ENCODE measurements at regions not wholly inside any gene's neighbourhood (a gene's known extent, or its start where the extent isn't known, plus 50 kb on each side); places are given as distances from the start of the nearest gene placed in this dataset.
"Not testable (repeated sequence)": the region's sequence is repeated elsewhere in the genome, so short reads cannot be mapped to it uniquely, and the experiment has no call there.

DNA sequence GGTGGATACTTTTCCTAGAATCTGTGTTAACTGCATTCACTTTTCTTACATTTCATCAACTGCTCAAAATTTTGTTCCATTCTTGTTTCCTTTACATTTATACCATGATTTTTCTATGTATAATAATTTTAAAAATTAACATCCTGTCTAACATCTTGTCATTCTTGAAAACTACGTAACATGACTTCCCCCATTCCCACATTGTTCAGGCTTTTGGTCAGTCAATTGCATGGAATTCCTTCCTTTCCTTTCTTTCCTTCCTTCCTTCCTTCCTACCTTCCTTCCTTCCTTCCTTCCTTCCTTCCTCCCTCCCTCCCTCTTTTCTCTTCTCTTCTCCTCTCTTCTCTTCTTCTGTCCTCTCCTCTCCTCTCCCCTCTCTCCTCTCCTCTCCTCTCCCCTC lies 220.7 kb upstream of the TP63 start:
- no peaks in the 10 kb centered on the region for H3K4me1 ChIP-seq (ENCODE audit: control insufficient read depth in 2 of 2, insufficient read depth in 2 of 2, low read length in 2 of 2)
- CTCF ChIA-PET = no interaction called here
- peaks cover 0 to 4% (median 0%) of the 10 kb centered on the region in 5 donors for H3K36me3 Mint-ChIP-seq
- peaks cover 0 to under 1% (median 0%) of the 10 kb centered on the region in 7 donors for H3K4me1 Mint-ChIP-seq
- DNase-seq = no peak
- no peaks in the 10 kb centered on the region for H3K27me3 ChIP-seq (ENCODE audit: control insufficient read depth in 2 of 2, insufficient read depth in 2 of 2, low read length in 2 of 2)
- no peaks in the 10 kb centered on the region for H3K36me3 ChIP-seq (ENCODE audit: control insufficient read depth in 2 of 3, insufficient read depth in 3 of 3, low read length in 3 of 3)
- H3K4me3 ChIP-seq (ENCODE audit: low read length) = no peak overlapping the region
- no peak overlapping the region for H3K27ac Mint-ChIP-seq
- peaks cover 0 to 7% (median 0%) of the 10 kb centered on the region in 5 donors for H3K27me3 Mint-ChIP-seq
- POLR2A ChIA-PET = no interaction called here
- H3K9me3 Mint-ChIP-seq = peaks cover 0 to 3% (median 0%) of the 10 kb centered on the region in 11 donors
- H3K4me3 Mint-ChIP-seq = no peak overlapping the region
- ATAC-seq = no peak
- no peaks in the 10 kb centered on the region for H3K9me3 ChIP-seq (ENCODE audit: control insufficient read depth in 2 of 3, low read length in 3 of 3)
- intact Hi-C loops (cut with micrococcal nuclease) = no loop called here
- H3K27ac ChIP-seq (ENCODE audit: low read depth, low read length) = no peak overlapping the region

DNA sequence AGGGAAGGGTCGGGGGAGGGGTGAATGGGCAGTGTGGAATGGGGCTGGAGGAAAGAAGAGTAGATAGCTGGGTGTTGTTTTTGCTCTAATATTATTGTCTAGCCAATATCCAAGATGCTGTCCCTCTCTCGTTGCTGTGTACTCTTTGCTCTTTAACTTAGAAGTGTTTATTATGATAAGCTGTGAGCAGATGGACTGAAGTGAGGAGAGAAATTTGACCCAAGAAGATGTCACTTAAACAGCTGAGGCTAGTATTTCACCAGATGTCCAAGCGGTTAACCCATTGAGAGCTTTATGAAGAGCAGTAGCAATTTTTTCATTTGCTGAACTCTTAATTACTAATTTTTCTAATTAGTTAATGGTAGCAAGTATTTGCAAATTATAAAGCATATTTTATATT lies 212.2 kb upstream of the TP63 start:
- Mint-ChIP-seq H3K4me1 (no peaks in the 10 kb centered on the region), H3K36me3 (no peaks in the 10 kb centered on the region), H3K4me3 (no peak overlapping the region), H3K27me3 (peaks cover 0 to 4% (median 0%) of the 10 kb centered on the region in 5 donors), H3K27ac (no peak overlapping the region), H3K9me3 (peaks cover 0 to 2% (median 0%) of the 10 kb centered on the region in 11 donors)
- Histone ChIP-seq H3K27ac (ENCODE audit: low read depth, low read length) (no peak overlapping the region), H3K9me3 (ENCODE audit: control insufficient read depth in 2 of 3, low read length in 3 of 3) (no peaks in the 10 kb centered on the region), H3K4me3 (ENCODE audit: low read length) (no peak overlapping the region), H3K36me3 (ENCODE audit: control insufficient read depth in 2 of 3, insufficient read depth in 3 of 3, low read length in 3 of 3) (no peaks in the 10 kb centered on the region), H3K4me1 (ENCODE audit: control insufficient read depth in 2 of 2, insufficient read depth in 2 of 2, low read length in 2 of 2) (no peaks in the 10 kb centered on the region), H3K27me3 (ENCODE audit: control insufficient read depth in 2 of 2, insufficient read depth in 2 of 2, low read length in 2 of 2) (no peaks in the 10 kb centered on the region)
- CTCF ChIA-PET = interaction anchor here (0.6 kb wide), 1 partner anchor 213 kb away, joined by 3 read pairs; no protein-coding TSS in a partner anchor
- intact Hi-C loops (cut with micrococcal nuclease) = no loop called here
- POLR2A ChIA-PET = no interaction called here
- no peak for DNase-seq
- ATAC-seq = no peak

DNA sequence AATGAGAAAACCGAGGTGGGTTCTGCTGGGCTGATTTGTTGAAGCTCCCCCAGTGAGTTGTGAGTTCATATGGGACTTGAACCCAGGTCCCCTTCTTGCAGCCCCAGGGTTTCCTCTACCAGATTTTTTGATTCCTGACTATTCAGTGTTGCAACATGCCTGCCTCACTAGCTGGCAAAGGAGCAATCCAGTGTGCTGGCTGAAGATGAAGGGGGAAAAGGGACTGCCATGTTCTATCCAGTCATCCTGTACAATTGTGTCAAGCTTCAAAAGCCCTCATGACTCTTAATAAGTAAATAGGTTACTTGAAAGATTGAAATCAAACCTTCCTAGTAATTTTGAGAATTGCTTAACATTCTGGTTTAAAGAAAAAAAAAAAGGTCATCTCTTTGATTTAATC lies 211.5 kb upstream of the TP63 start:
- H3K4me1 Mint-ChIP-seq = peaks cover 0 to 1% (median 0%) of the 10 kb centered on the region in 7 donors
- no peak overlapping the region for H3K4me3 ChIP-seq (ENCODE audit: low read length)
- H3K36me3 ChIP-seq (ENCODE audit: control insufficient read depth in 2 of 3, insufficient read depth in 3 of 3, low read length in 3 of 3) = no peaks in the 10 kb centered on the region
- ATAC-seq (no peak), DNase-seq (no peak)
- no peaks in the 10 kb centered on the region for H3K9me3 ChIP-seq (ENCODE audit: control insufficient read depth in 2 of 3, low read length in 3 of 3)
- no peaks in the 10 kb centered on the region for H3K27me3 ChIP-seq (ENCODE audit: control insufficient read depth in 2 of 2, insufficient read depth in 2 of 2, low read length in 2 of 2)
- no peaks in the 10 kb centered on the region for H3K4me1 ChIP-seq (ENCODE audit: control insufficient read depth in 2 of 2, insufficient read depth in 2 of 2, low read length in 2 of 2)
- intact Hi-C loops (cut with micrococcal nuclease) = no loop called here
- no peaks in the 10 kb centered on the region for H3K36me3 Mint-ChIP-seq
- H3K9me3 Mint-ChIP-seq = peaks cover 0 to 2% (median 0%) of the 10 kb centered on the region in 11 donors
- no peak overlapping the region for H3K4me3 Mint-ChIP-seq
- ChIA-PET CTCF (interaction anchor here (0.6 kb wide), 2 partner anchors 111 to 212 kb away, joined by 3 to 4 read pairs; no protein-coding TSS in a partner anchor), POLR2A (no interaction called here)
- H3K27me3 Mint-ChIP-seq = peaks cover 0 to 4% (median 0%) of the 10 kb centered on the region in 5 donors
- no peak overlapping the region for H3K27ac Mint-ChIP-seq
- H3K27ac ChIP-seq (ENCODE audit: low read depth, low read length) = no peak overlapping the region

DNA sequence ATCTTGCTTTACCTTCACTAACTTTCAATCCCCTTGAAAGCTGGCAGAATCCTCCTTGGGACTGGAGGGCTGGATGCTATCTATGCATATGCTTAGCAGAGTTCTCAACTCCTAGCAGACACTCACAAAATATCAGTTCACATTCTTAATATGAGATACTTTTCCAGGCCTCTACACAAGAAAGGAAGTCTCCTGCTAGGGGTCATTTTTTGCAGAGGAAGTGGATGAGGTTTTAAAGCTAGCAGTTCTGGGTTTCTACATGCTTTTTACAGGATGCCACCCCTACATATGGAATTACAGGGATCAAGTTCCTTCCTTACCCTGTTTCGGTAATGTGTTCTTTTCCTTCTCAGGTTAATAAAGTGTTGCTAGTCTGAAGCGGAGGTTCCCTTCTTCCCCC lies 206.3 kb upstream of the TP63 start:
- Histone ChIP-seq H3K9me3 (ENCODE audit: control insufficient read depth in 2 of 3, low read length in 3 of 3) (no peaks in the 10 kb centered on the region), H3K4me3 (ENCODE audit: low read length) (no peak overlapping the region), H3K36me3 (ENCODE audit: control insufficient read depth in 2 of 3, insufficient read depth in 3 of 3, low read length in 3 of 3) (no peaks in the 10 kb centered on the region), H3K27ac (ENCODE audit: low read depth, low read length) (no peak overlapping the region), H3K27me3 (ENCODE audit: control insufficient read depth in 2 of 2, insufficient read depth in 2 of 2, low read length in 2 of 2) (no peaks in the 10 kb centered on the region), H3K4me1 (ENCODE audit: control insufficient read depth in 2 of 2, insufficient read depth in 2 of 2, low read length in 2 of 2) (no peaks in the 10 kb centered on the region)
- no peak for DNase-seq
- H3K4me3 Mint-ChIP-seq = no peak overlapping the region
- intact Hi-C loops (cut with micrococcal nuclease) = no loop called here
- H3K9me3 Mint-ChIP-seq = peaks cover 0 to 5% (median 0%) of the 10 kb centered on the region in 11 donors
- H3K4me1 Mint-ChIP-seq = peaks cover 0 to 11% (median 6%) of the 10 kb centered on the region in 7 donors
- CTCF ChIA-PET = no interaction called here
- POLR2A ChIA-PET = no interaction called here
- H3K27ac Mint-ChIP-seq = peak overlapping the region in 1 of 9 donors; percentile 42
- no peak for ATAC-seq
- peaks cover 0 to 4% (median 0%) of the 10 kb centered on the region in 5 donors for H3K27me3 Mint-ChIP-seq
- peaks cover 0 to 3% (median 0%) of the 10 kb centered on the region in 5 donors for H3K36me3 Mint-ChIP-seq

DNA sequence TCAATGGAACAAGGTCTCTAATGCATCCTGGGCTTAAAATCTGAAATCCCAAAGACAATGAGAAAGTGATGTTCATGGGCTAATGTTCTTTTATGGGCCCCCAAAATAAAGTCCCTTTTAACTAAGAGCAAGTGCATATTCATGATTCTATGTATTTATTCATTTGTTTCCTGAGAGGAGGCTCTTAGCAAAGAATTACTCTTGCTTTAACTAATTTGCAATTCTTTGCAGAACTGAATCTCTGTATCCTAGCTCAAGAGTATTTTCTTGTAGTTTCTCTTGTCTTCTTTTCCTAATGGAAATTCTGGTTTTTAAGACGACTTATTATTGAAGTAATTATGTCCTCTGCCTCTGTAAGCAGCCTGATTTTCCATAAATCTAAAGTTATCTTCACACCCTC lies 202.2 kb upstream of the TP63 start:
- H3K27ac ChIP-seq (ENCODE audit: low read depth, low read length) = no peak overlapping the region
- H3K27me3 ChIP-seq (ENCODE audit: control insufficient read depth in 2 of 2, insufficient read depth in 2 of 2, low read length in 2 of 2) = no peaks in the 10 kb centered on the region
- H3K36me3 Mint-ChIP-seq = peaks cover 0 to 9% (median 6%) of the 10 kb centered on the region in 5 donors
- DNase-seq = no peak
- ATAC-seq = no peak
- no peak overlapping the region for H3K27ac Mint-ChIP-seq
- ChIA-PET CTCF (interaction anchor here (0.5 to 0.8 kb wide), 2 partner anchors 203 to 1689 kb away, joined by 3 to 4 read pairs; no protein-coding TSS in a partner anchor), POLR2A (no interaction called here)
- H3K36me3 ChIP-seq (ENCODE audit: control insufficient read depth in 2 of 3, insufficient read depth in 3 of 3, low read length in 3 of 3) = no peaks in the 10 kb centered on the region
- H3K4me3 ChIP-seq (ENCODE audit: low read length) = no peak overlapping the region
- peaks cover 3 to 18% (median 9%) of the 10 kb centered on the region in 11 donors for H3K9me3 Mint-ChIP-seq
- H3K9me3 ChIP-seq (ENCODE audit: control insufficient read depth in 2 of 3, low read length in 3 of 3) = no peaks in the 10 kb centered on the region
- H3K4me1 Mint-ChIP-seq = peaks cover 0 to 11% (median 6%) of the 10 kb centered on the region in 7 donors
- intact Hi-C loops (cut with micrococcal nuclease) = no loop called here
- H3K4me3 Mint-ChIP-seq = no peak overlapping the region
- no peaks in the 10 kb centered on the region for H3K27me3 Mint-ChIP-seq
- H3K4me1 ChIP-seq (ENCODE audit: control insufficient read depth in 2 of 2, insufficient read depth in 2 of 2, low read length in 2 of 2) = no peaks in the 10 kb centered on the region

DNA sequence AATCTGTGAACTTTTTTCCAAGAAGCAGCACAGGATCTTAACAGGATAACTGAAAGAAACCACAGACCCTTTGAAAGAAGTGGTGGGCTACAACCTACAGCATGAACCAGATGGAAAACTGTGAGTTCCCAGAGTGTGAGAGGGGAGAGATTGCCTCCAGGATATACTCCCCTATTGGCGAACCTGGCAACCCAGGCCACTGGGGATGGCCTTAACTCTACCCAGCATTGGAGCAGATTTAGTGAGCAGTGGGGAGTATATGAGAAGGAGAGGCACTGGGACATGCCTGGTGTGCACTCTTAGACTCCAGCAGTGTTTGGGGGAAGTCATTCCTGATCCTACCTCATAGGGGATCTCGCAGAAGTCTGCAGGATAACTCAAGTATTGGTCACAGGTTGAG lies 201.0 kb upstream of the TP63 start:
- Mint-ChIP-seq H3K27ac (no peak overlapping the region), H3K4me3 (no peak overlapping the region), H3K4me1 (peaks cover 0 to 9% (median 3%) of the 10 kb centered on the region in 7 donors), H3K36me3 (peaks cover 0 to 9% (median 6%) of the 10 kb centered on the region in 5 donors), H3K27me3 (no peaks in the 10 kb centered on the region), H3K9me3 (peaks cover 3 to 18% (median 10%) of the 10 kb centered on the region in 11 donors)
- intact Hi-C loops (cut with micrococcal nuclease) = no loop called here
- DNase-seq (no peak), ATAC-seq (no peak)
- no peak overlapping the region for H3K4me3 ChIP-seq (ENCODE audit: low read length)
- no peaks in the 10 kb centered on the region for H3K4me1 ChIP-seq (ENCODE audit: control insufficient read depth in 2 of 2, insufficient read depth in 2 of 2, low read length in 2 of 2)
- H3K27me3 ChIP-seq (ENCODE audit: control insufficient read depth in 2 of 2, insufficient read depth in 2 of 2, low read length in 2 of 2) = no peaks in the 10 kb centered on the region
- H3K36me3 ChIP-seq (ENCODE audit: control insufficient read depth in 2 of 3, insufficient read depth in 3 of 3, low read length in 3 of 3) = no peaks in the 10 kb centered on the region
- H3K9me3 ChIP-seq (ENCODE audit: control insufficient read depth in 2 of 3, low read length in 3 of 3) = no peaks in the 10 kb centered on the region
- ChIA-PET CTCF (no interaction called here), POLR2A (no interaction called here)
- no peak overlapping the region for H3K27ac ChIP-seq (ENCODE audit: low read depth, low read length)

DNA sequence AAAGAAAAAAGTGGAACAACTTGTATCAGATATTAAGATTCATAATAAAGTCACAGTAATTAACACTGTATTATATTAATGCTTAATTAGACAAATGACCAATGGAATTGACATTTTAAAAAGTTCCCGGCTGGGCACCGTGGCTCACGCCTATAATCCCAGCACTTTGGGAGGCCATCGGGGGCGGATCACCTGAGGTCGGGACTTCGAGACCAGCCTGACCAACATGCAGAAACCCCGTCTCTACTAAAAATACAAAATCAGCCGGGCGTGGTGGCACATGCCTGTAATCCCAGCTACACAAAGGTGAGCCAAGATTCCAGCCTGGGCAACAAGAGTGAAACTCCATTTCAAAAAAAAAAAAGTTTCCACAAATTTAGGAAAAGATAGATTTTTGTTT lies 188.9 kb upstream of the TP63 start:
- H3K9me3 ChIP-seq (ENCODE audit: control insufficient read depth in 2 of 3, low read length in 3 of 3); CTCF ChIA-PET; H3K36me3 Mint-ChIP-seq; ATAC-seq; H3K27ac ChIP-seq (ENCODE audit: low read depth, low read length); H3K27me3 ChIP-seq (ENCODE audit: control insufficient read depth in 2 of 2, insufficient read depth in 2 of 2, low read length in 2 of 2); H3K4me1 Mint-ChIP-seq; H3K4me3 Mint-ChIP-seq; POLR2A ChIA-PET; DNase-seq; H3K36me3 ChIP-seq (ENCODE audit: control insufficient read depth in 2 of 3, insufficient read depth in 3 of 3, low read length in 3 of 3); intact Hi-C loops (cut with micrococcal nuclease); H3K4me3 ChIP-seq (ENCODE audit: low read length); H3K27me3 Mint-ChIP-seq; H3K27ac Mint-ChIP-seq; H3K4me1 ChIP-seq (ENCODE audit: control insufficient read depth in 2 of 2, insufficient read depth in 2 of 2, low read length in 2 of 2): not testable (repeated sequence)
- H3K9me3 Mint-ChIP-seq = peaks cover 0 to 11% (median 2%) of the 10 kb centered on the region in 11 donors

Data from naive thymus-derived CD4-positive, alpha-beta T cell (primary cell).